MM.1S (cell line): ENCODE measurements at regions not wholly inside any gene's neighbourhood (a gene's known extent, or its start where the extent isn't known, plus 50 kb on each side); places are given as distances from the start of the nearest gene placed in this dataset.

Experiments used
- DNase-seq: peaks from one replicate; pipeline ENCODE4 v3.0.0-alpha.2; 2015
- H2AFZ ChIP-seq: fragments of 300-600 bp; sonication (generic); 2 replicates; pipeline ENCODE4 v1.6.0; 2016; ENCODE audit warnings: antibody characterized with exemption, low read length
- H3F3A ChIP-seq: fragments of 300-600 bp; sonication (generic); 2 replicates; pipeline ENCODE4 v1.6.1; 2016; ENCODE audit warnings: mild to moderate bottlenecking, antibody characterized with exemption, low read length, moderate library complexity, mixed read lengths; ENCODE audit not compliant: insufficient read depth
- H3K27ac ChIP-seq: fragments of 300-600 bp; sonication (generic); 2 replicates; pipeline ENCODE4 v1.5.1; 2016; ENCODE audit warnings: mild to moderate bottlenecking, low read length
- H3K27me3 ChIP-seq: fragments of 300-600 bp; sonication (generic); replicated peaks from 2 replicates; pipeline ENCODE4 v1.6.0; 2016; ENCODE audit warnings: low read length; ENCODE audit not compliant: insufficient read depth
- H3K36me3 ChIP-seq: fragments of 300-600 bp; sonication (generic); replicated peaks from 2 replicates; pipeline ENCODE4 v1.6.1; 2016; ENCODE audit warnings: mild to moderate bottlenecking, low read length, mixed read lengths; ENCODE audit not compliant: insufficient read depth
- H3K4me1 ChIP-seq: fragments of 300-600 bp; sonication (generic); 2 replicates; pipeline ENCODE4 v1.6.1; 2016; ENCODE audit warnings: low read length, mixed read lengths
- H3K4me2 ChIP-seq: fragments of 300-600 bp; sonication (generic); 2 replicates; pipeline ENCODE4 v1.6.0; 2016; ENCODE audit warnings: low read depth, low read length
- H3K4me3 ChIP-seq: fragments of 300-600 bp; sonication (generic); 2 replicates; pipeline ENCODE4 v1.5.1; 2016; ENCODE audit warnings: low read length, mixed read lengths
- H3K79me2 ChIP-seq: fragments of 300-600 bp; sonication (generic); 2 replicates; pipeline ENCODE4 v1.6.1; 2016; ENCODE audit warnings: mixed run types, low read length, mixed read lengths
- H3K9ac ChIP-seq: fragments of 300-600 bp; sonication (generic); 2 replicates; pipeline ENCODE4 v1.6.1; 2016; ENCODE audit warnings: low read length, mixed read lengths
- H3K9me2 ChIP-seq: fragments of 300-600 bp; sonication (generic); replicated peaks from 2 replicates; pipeline ENCODE4 v1.6.1; 2016; ENCODE audit warnings: mild to moderate bottlenecking, low read length, mixed read lengths; ENCODE audit not compliant: insufficient read depth
- H3K9me3 ChIP-seq: fragments of 300-600 bp; sonication (generic); replicated peaks from 2 replicates; pipeline ENCODE4 v1.6.1; 2016; ENCODE audit warnings: mild to moderate bottlenecking, low read length, mixed read lengths; ENCODE audit not compliant: insufficient read depth
- H4K20me1 ChIP-seq: fragments of 300-600 bp; sonication (generic); 2 replicates; pipeline ENCODE4 v1.6.1; 2016; ENCODE audit warnings: mild to moderate bottlenecking, low read length, moderate library complexity, mixed read lengths; ENCODE audit not compliant: insufficient read depth
- EZH2 ChIP-seq: fragments of 300-600 bp; sonication (generic); optimal IDR thresholded peaks from 2 replicates; pipeline ENCODE3; 2017; ENCODE audit warnings: low read depth, mild to moderate bottlenecking, antibody characterized with exemption, low read length, mixed read lengths
- EZH2phosphoT487 ChIP-seq: fragments of 300-600 bp; sonication (generic); IDR thresholded peaks from 2 replicates; pipeline ENCODE4 v1.6.1; 2018; ENCODE audit warnings: antibody characterized with exemption, low read length
- TF ChIP-seq, protein P1 (sequence below): fragments of 300-600 bp; sonication (generic); IDR thresholded peaks from 2 replicates; pipeline ENCODE4 v1.5.1; 2016; ENCODE audit warnings: antibody characterized with exemption, low read length, mixed read lengths

DNA sequence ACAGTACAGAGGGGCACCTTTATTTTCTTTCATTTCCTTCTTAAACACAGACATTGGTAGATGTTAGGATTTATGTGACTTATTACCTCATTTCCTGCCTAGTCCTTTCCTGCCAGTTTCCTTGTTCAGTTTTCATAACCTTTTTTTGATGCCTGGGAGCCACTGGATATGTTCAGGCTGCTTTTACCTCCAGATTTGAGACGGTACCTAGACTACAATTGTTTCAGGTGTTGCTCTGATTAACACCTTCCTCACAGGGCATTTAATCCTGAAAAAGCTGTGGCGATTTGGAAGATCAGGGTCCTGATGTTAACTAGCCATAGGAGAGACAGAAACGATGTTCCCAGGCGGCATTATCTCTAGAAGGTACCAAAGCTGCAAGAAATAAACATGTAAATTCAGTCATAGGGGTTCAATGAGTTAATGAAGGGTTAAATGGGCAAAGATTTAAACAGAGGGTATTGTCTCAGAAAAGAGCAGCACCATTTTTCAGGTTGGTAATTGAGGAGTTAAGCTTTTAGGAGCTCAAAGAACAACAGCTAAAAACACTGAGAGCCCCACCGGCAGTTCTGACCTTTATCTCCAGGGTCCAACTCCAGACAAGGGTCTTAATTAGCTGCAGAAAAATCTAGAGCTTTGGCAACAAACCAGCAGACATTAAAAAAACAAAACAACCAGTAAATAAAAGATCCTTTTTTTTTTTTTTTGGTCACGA lies 93.3 kb downstream of the HRH4 start:
- Histone ChIP-seq H3K9ac (no peak overlapping the region), H3K36me3 (no peaks in the 10 kb centered on the region), H3K4me3 (no peak overlapping the region), H3K79me2 (no peaks in the 10 kb centered on the region), H3K9me2 (no peaks in the 10 kb centered on the region), H3K27ac (no peak overlapping the region), H3K4me1 (0 out of 2 replicates have a peak, but pooled peaks cover 4% of the 10 kb centered on the region), H4K20me1 (no peaks in the 10 kb centered on the region), H3K9me3 (no peaks in the 10 kb centered on the region), H3F3A (no peaks in the 10 kb centered on the region), H2AFZ (no peak overlapping the region), H3K27me3 (no peaks in the 10 kb centered on the region), H3K4me2 (no peak overlapping the region)
- no peak for DNase-seq
- TF ChIP-seq EZH2, result no peak
- TF ChIP-seq EZH2phosphoT487, result no peak
- TF ChIP-seq, protein P1, sequence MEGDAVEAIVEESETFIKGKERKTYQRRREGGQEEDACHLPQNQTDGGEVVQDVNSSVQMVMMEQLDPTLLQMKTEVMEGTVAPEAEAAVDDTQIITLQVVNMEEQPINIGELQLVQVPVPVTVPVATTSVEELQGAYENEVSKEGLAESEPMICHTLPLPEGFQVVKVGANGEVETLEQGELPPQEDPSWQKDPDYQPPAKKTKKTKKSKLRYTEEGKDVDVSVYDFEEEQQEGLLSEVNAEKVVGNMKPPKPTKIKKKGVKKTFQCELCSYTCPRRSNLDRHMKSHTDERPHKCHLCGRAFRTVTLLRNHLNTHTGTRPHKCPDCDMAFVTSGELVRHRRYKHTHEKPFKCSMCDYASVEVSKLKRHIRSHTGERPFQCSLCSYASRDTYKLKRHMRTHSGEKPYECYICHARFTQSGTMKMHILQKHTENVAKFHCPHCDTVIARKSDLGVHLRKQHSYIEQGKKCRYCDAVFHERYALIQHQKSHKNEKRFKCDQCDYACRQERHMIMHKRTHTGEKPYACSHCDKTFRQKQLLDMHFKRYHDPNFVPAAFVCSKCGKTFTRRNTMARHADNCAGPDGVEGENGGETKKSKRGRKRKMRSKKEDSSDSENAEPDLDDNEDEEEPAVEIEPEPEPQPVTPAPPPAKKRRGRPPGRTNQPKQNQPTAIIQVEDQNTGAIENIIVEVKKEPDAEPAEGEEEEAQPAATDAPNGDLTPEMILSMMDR, result no peak

DNA sequence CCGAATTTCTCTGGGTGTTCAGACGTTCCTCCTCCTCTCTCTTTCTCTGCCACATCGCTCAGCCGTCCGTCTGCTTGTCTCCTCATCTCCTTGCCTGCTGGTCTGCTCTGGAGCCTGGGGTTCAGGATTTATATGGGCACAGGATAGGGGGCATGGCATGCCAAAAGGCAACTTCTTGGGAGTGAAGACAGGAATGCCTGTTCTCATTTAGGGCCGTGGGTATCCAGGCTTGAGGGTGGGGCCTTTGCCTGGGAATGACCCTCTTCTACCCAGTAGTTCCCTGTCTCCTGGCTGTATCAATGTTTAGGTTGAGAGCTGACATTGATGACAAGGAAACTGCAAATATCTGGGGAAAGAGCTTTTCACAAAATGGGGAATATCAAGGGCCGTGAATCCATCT lies 98.0 kb downstream of the HRH4 start:
- Histone ChIP-seq H4K20me1 (no peaks in the 10 kb centered on the region), H3K9me3 (no peaks in the 10 kb centered on the region), H3K79me2 (no peaks in the 10 kb centered on the region), H3K27ac (no peak overlapping the region), H2AFZ (no peak overlapping the region), H3K4me1 (0 out of 2 replicates have a peak, but pooled peaks cover 3% of the 10 kb centered on the region), H3K27me3 (no peaks in the 10 kb centered on the region), H3K9ac (no peak overlapping the region), H3K9me2 (no peaks in the 10 kb centered on the region), H3F3A (no peaks in the 10 kb centered on the region), H3K4me3 (no peak overlapping the region), H3K4me2 (no peak overlapping the region), H3K36me3 (no peaks in the 10 kb centered on the region)
- TF ChIP-seq, protein P1, result no peak
- TF ChIP-seq EZH2phosphoT487, result no peak
- TF ChIP-seq EZH2, result no peak
- DNase-seq, result no peak

DNA sequence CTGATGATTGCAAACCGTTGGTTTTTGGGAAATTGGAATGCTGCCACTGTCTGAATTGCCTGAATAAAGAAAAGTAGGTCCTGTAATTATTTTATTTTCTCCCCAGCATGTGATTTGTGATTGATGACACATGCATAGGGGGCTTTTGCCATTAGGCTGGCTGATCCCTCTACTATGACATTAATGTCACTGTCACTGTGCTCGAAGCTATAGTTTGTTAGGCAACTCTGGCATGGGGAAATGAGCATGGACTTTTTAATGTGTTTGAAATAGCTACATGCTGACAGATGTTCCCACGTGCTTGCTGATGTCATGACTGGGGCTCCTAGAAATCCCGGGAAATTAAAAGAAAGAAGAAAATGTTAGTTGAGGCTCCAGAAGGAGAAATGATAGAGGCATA lies 99.1 kb downstream of the HRH4 start:
- H3K79me2 ChIP-seq, result no peaks in the 10 kb centered on the region
- no peaks in the 10 kb centered on the region for H3K27me3 ChIP-seq
- no peaks in the 10 kb centered on the region for H3K9me3 ChIP-seq
- no peaks in the 10 kb centered on the region for H4K20me1 ChIP-seq
- no peak for DNase-seq
- no peaks in the 10 kb centered on the region for H3K9me2 ChIP-seq
- H3K9ac ChIP-seq, result no peak overlapping the region
- H3K4me3 ChIP-seq, result no peak overlapping the region
- no peak overlapping the region for H3K27ac ChIP-seq
- no peaks in the 10 kb centered on the region for H3K4me1 ChIP-seq
- no peak overlapping the region for H2AFZ ChIP-seq
- TF ChIP-seq EZH2 (no peak), EZH2phosphoT487 (no peak)
- TF ChIP-seq, protein P1, result no peak
- H3K36me3 ChIP-seq, result no peaks in the 10 kb centered on the region
- H3F3A ChIP-seq, result no peaks in the 10 kb centered on the region
- no peak overlapping the region for H3K4me2 ChIP-seq
